ENCODE measurements at regions not wholly inside any gene's neighbourhood (a gene's known extent, or its start where the extent isn't known, plus 50 kb on each side); places are given as distances from the start of the nearest gene placed in this dataset.

GRCh38 chr22:47796128-47796908, 1033.9 kb downstream of the TBC1D22A start (continued):
- no peak for TF ChIP-seq ZNF658 (tag by site-specific recombination; IDR thresholded peaks at IDR 0.05)

DNA sequence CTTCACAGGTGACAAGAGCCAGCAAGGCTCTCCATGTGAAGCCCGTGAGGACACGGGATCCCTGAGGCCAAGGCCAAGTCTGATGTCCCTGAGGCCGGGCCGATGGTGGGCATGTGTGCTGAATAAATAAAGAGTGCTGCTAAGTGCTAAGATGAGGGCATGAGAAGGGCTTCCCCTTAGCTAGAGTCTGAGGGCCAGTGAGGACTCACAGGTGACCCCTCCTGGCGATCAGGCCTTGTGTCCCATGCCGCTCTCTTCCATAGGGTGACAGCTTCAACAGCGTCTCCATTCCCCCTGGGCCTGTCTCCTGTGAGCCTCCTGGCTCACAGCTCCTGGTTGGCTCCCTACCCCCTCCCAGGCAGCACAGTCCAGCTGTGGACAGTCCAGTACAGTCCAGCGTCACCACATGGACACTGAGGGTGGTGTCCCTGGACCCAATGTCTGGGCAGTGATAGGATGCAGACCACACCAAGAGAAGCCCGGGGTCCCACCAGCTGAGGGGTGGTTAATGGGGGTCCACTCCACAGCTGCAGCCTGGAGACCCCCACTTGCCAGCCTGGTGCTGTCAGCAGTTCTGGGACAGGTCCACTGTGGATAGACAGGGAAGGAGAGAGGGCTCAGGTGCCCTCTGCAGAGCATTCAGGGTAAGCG, 1033.2 kb downstream of the TBC1D22A start:
- H3K4me3 ChIP-seq (ENCODE audit: low read depth, low read length): no peak overlapping the region
- H3K36me3 ChIP-seq (ENCODE audit: control insufficient read depth in 2 of 2, insufficient read depth in 1 of 2, low read length in 2 of 2): no peaks in the 10 kb centered on the region
- ChIA-PET POLR2A (no interaction called here), CTCF (interaction anchor here (0.7 kb wide), 1 partner anchor 933 kb away, joined by 3 read pairs; no protein-coding TSS in a partner anchor)
- no peaks in the 10 kb centered on the region for H3K9me3 ChIP-seq (ENCODE audit: control insufficient read depth, insufficient read depth, low read depth, low read length)
- no peak overlapping the region for H3K27ac ChIP-seq (ENCODE audit: extremely low read depth, low read depth, low read length)
- no peaks in the 10 kb centered on the region for H3K4me1 ChIP-seq (ENCODE audit: control insufficient read depth, insufficient read depth, low read length)
- TF ChIP-seq ZNF560 (tag by site-specific recombination; IDR thresholded peaks at IDR 0.05; ENCODE audit: borderline replicate concordance): no peak
- TF ChIP-seq, protein P1, sequence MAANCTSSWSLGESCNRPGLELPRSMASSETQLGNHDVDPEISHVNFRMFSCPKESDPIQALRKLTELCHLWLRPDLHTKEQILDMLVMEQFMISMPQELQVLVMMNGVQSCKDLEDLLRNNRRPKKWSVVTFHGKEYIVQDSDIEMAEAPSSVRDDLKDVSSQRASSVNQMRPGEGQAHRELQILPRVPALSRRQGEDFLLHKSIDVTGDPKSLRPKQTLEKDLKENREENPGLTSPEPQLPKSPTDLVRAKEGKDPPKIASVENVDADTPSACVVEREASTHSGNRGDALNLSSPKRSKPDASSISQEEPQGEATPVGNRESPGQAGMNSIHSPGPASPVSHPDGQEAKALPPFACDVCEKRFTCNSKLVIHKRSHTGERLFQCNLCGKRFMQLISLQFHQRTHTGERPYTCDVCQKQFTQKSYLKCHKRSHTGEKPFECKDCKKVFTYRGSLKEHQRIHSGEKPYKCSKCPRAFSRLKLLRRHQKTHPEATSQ (tag by site-specific recombination; IDR thresholded peaks at IDR 0.05): no peak
- TF ChIP-seq ZNF548 (tag by site-specific recombination; IDR thresholded peaks at IDR 0.05): no peak
- no peak for TF ChIP-seq YY2 (tag by site-specific recombination; IDR thresholded peaks at IDR 0.05)
- no peak for TF ChIP-seq ZNF555 (tag by site-specific recombination; conservative IDR thresholded peaks at IDR 0.05)
- no peak for TF ChIP-seq FEZF1 (tag by site-specific recombination; IDR thresholded peaks at IDR 0.05)
- TF ChIP-seq ZNF391 (tag by site-specific recombination; IDR thresholded peaks at IDR 0.05; ENCODE audit: borderline replicate concordance, low read depth): no peak
- no peak for TF ChIP-seq ZNF23 (tag by site-specific recombination; IDR thresholded peaks at IDR 0.05; ENCODE audit: borderline replicate concordance)
- no peak for TF ChIP-seq ZXDB (tag by site-specific recombination; IDR thresholded peaks at IDR 0.05)
- TF ChIP-seq ZFP3 (tag by site-specific recombination; IDR thresholded peaks at IDR 0.05; ENCODE audit: low read depth): no peak

- POLR2A ChIA-PET: no interaction called here
- CTCF ChIA-PET: interaction anchor here (0.7 kb wide), 2 partner anchors 10 to 934 kb away, joined by 3 read pairs; no protein-coding TSS in a partner anchor
- H3K27ac ChIP-seq (ENCODE audit: extremely low read depth, low read depth, low read length): no peak overlapping the region
- H3K4me1 ChIP-seq (ENCODE audit: control insufficient read depth, insufficient read depth, low read length): no peaks in the 10 kb centered on the region
- H3K36me3 ChIP-seq (ENCODE audit: control insufficient read depth in 2 of 2, insufficient read depth in 1 of 2, low read length in 2 of 2): no peaks in the 10 kb centered on the region
- TF ChIP-seq ZNF248 (tag by site-specific recombination; IDR thresholded peaks at IDR 0.05) (no peak), ZNF214 (tag by site-specific recombination; IDR thresholded peaks at IDR 0.05; ENCODE audit: borderline replicate concordance) (no peak), ZNF324 (tag by site-specific recombination; IDR thresholded peaks at IDR 0.05) (no peak), HOXD13 (CRISPR knock-in tag; IDR thresholded peaks at IDR 0.05; ENCODE audit: borderline replicate concordance) (no peak), KLF7 (tag by site-specific recombination; IDR thresholded peaks at IDR 0.05; ENCODE audit: borderline replicate concordance) (no peak), GLIS2 (tag by site-specific recombination; IDR thresholded peaks at IDR 0.05) (no peak), ZNF121 (tag by site-specific recombination; IDR thresholded peaks at IDR 0.05) (no peak), ZNF670 (tag by site-specific recombination; IDR thresholded peaks at IDR 0.05; ENCODE audit: low read depth) (no peak), ZNF473 (tag by site-specific recombination; IDR thresholded peaks at IDR 0.05) (no peak), ZNF645 (tag by site-specific recombination; IDR thresholded peaks at IDR 0.05) (no peak), ZBTB20 (tag by site-specific recombination; IDR thresholded peaks at IDR 0.05) (no peak), ZSCAN18 (tag by site-specific recombination; IDR thresholded peaks at IDR 0.05) (no peak), ZNF785 (tag by site-specific recombination; IDR thresholded peaks at IDR 0.05) (no peak), ZNF416 (tag by site-specific recombination; IDR thresholded peaks at IDR 0.05) (no peak), SALL2 (tag by site-specific recombination; IDR thresholded peaks at IDR 0.05; ENCODE audit: borderline replicate concordance) (no peak), ZNF184 (tag by site-specific recombination; IDR thresholded peaks at IDR 0.05) (no peak)
- H3K4me3 ChIP-seq (ENCODE audit: low read depth, low read length): no peak overlapping the region
- H3K9me3 ChIP-seq (ENCODE audit: control insufficient read depth, insufficient read depth, low read depth, low read length): no peaks in the 10 kb centered on the region
Measured at GRCh38 chr22:47794851-47795250, 1032.4 kb downstream of the TBC1D22A start.
